Ovary (tissue), 7 donors: ENCODE measurements at regions not wholly inside any gene's neighbourhood (a gene's known extent, or its start where the extent isn't known, plus 50 kb on each side); places are given as distances from the start of the nearest gene placed in this dataset.

ENCODE experiments used
- DNase-seq, 5 donors: peaks; one replicate each; pipeline ENCODE4 v3.0.0-alpha.2; 2019 to 2020
- H3K27ac ChIP-seq, 2 donors: fragments of 200-600 bp; one replicate each; pipeline versions ENCODE4 v1.5.1 to v1.8.0; 2019 to 2022
- H3K27me3 ChIP-seq: fragments of 200-600 bp; one replicate; pipeline ENCODE4 v1.8.0; 2022
- H3K36me3 ChIP-seq: fragments of 200-600 bp; sonication (generic); one replicate; pipeline ENCODE4 v1.5.1; 2019
- H3K4me1 ChIP-seq: one replicate; pipeline ENCODE4 v1.8.1; 2013; ENCODE audit warnings: mild to moderate bottlenecking, moderate library complexity; ENCODE audit not compliant: insufficient read depth
- H3K4me3 ChIP-seq: fragments of 200-600 bp; sonication (generic); one replicate; pipeline ENCODE4 v1.5.1; 2017
- H3K9me3 ChIP-seq, 2 donors: fragments of 200-600 bp in 1 of 2; sonication (generic) in 1 of 2; one replicate each; pipeline versions ENCODE4 v1.5.1 to v1.8.1; 2013 to 2019; ENCODE audit warnings: mild to moderate bottlenecking in 1 of 2, moderate library complexity in 1 of 2
- CTCF ChIP-seq, 3 donors: fragments of 450-650 bp in 2 of 3; fragments of 200-600 bp in 1 of 3; IDR thresholded peaks; one replicate each; pipeline versions ENCODE4 v1.5.1 to v1.8.0; 2016 to 2022; ENCODE audit warnings: antibody characterized with exemption in 3 of 3, mild to moderate bottlenecking in 1 of 3
- EP300 ChIP-seq: sonication (generic); formaldehyde crosslinking; IDR thresholded peaks from one replicate; pipeline ENCODE4 v1.6.1; 2017; ENCODE audit warnings: antibody characterized with exemption
- POLR2A ChIP-seq: fragments of 450-650 bp; IDR thresholded peaks from one replicate; pipeline ENCODE4 v1.6.1; 2017; ENCODE audit warnings: antibody characterized with exemption, mild to moderate bottlenecking, moderate library complexity
- WGBS, 3 donors: extraction: QIAGEN DNeasy Blood & Tissue Kit in 1 of 3; methylation state at CpG; one replicate each; pipeline versions ENCODE4 v1.1.5 to v1.1.7; 2013 to 2017; 5-methylcytosine and 5-hydroxymethylcytosine counted together
- intact Hi-C, 4 donors: fragments of 100-400 bp; cut with DNase I; formaldehyde crosslinking; loops; one replicate each; pipeline versions ENCODE4 v1.11.0 to v1.15.1; 2022 to 2023
- donor health status: DM: no; HTN: no; CAD: no; lungs with moderate emphysema.
- donor health status: DM: no; HTN: no; CAD: no.
- donor health status: Bipolar disorder and iron deficiency.
- donor health status: DM: no; HTN: no; CAD: no.
- donor health status: DM: yes; HTN: yes; CAD: no.

GRCh38 chr5:82365026-82365425, 86.9 kb upstream of the RPS23 start:
- H3K27me3 ChIP-seq: no peaks in the 10 kb centered on the region
- no peaks in the 10 kb centered on the region for H3K36me3 ChIP-seq
- H3K4me3 ChIP-seq: no peak overlapping the region
- H3K27ac ChIP-seq: no peak overlapping the region
- TF ChIP-seq EP300 (no peak), CTCF (IDR thresholded peaks at IDR 0.05) (no peak), POLR2A (no peak)
- no peaks in the 10 kb centered on the region for H3K9me3 ChIP-seq
- 87 to 92% (median 89%) methylated on average over 4 of the region's 4 CpGs for WGBS, 3 donors
- intact Hi-C loops: no loop called here
- DNase-seq: no peak
- H3K4me1 ChIP-seq: peaks cover 2% of the 10 kb centered on the region

GRCh38 chr5:82364497-82364896, 86.3 kb upstream of the RPS23 start:
- no peak for DNase-seq
- no peak overlapping the region for H3K4me3 ChIP-seq
- 50 to 53% (median 52%) methylated on average over 5 of the region's 5 CpGs for WGBS, 3 donors
- H3K9me3 ChIP-seq: no peaks in the 10 kb centered on the region
- intact Hi-C loops: no loop called here
- H3K27me3 ChIP-seq: no peaks in the 10 kb centered on the region
- H3K36me3 ChIP-seq: no peaks in the 10 kb centered on the region
- H3K27ac ChIP-seq: no peak overlapping the region
- no peak for TF ChIP-seq CTCF (IDR thresholded peaks at IDR 0.05)
- no peak for TF ChIP-seq EP300
- no peak for TF ChIP-seq POLR2A
- H3K4me1 ChIP-seq: peaks cover 2% of the 10 kb centered on the region

- Histone ChIP-seq H3K27ac (no peak overlapping the region), H3K4me1 (peaks cover 2% of the 10 kb centered on the region), H3K4me3 (no peak overlapping the region), H3K9me3 (no peaks in the 10 kb centered on the region), H3K36me3 (no peaks in the 10 kb centered on the region), H3K27me3 (no peaks in the 10 kb centered on the region)
- intact Hi-C loops: no loop called here
- TF ChIP-seq CTCF (IDR thresholded peaks at IDR 0.05): no peak
- TF ChIP-seq EP300: no peak
- WGBS, 3 donors: 52 to 61% (median 57%) methylated on average over 4 of the region's 4 CpGs
- DNase-seq: no peak
Observed at GRCh38 chr5:82363524-82363923, 85.4 kb upstream of the RPS23 start.

GRCh38 chr5:82362636-82363035, 84.5 kb upstream of the RPS23 start:
- intact Hi-C loops: no loop called here
- DNase-seq: no peak
- H3K27ac ChIP-seq: no peak overlapping the region
- peaks cover 2% of the 10 kb centered on the region for H3K4me1 ChIP-seq
- no peaks in the 10 kb centered on the region for H3K36me3 ChIP-seq
- H3K9me3 ChIP-seq: no peaks in the 10 kb centered on the region
- H3K27me3 ChIP-seq: no peaks in the 10 kb centered on the region
- WGBS, 3 donors: 15 to 40% (median 20%) methylated on average over 6 of the region's 6 CpGs
- no peak overlapping the region for H3K4me3 ChIP-seq
- no peak for TF ChIP-seq EP300
- TF ChIP-seq CTCF (IDR thresholded peaks at IDR 0.05): no peak
- TF ChIP-seq POLR2A: no peak

- 94 to 95% (median 95%) methylated on average over 3 of the region's 3 CpGs for WGBS, 3 donors
- intact Hi-C loops: no loop called here
- no peaks in the 10 kb centered on the region for H3K36me3 ChIP-seq
- H3K4me1 ChIP-seq: peaks cover 4% of the 10 kb centered on the region
- no peaks in the 10 kb centered on the region for H3K27me3 ChIP-seq
- H3K4me3 ChIP-seq: no peak overlapping the region
- no peak for DNase-seq
- no peak for TF ChIP-seq CTCF (IDR thresholded peaks at IDR 0.05)
- no peak for TF ChIP-seq POLR2A
- TF ChIP-seq EP300: no peak
- H3K27ac ChIP-seq: no peak overlapping the region
- no peaks in the 10 kb centered on the region for H3K9me3 ChIP-seq
Observed at GRCh38 chr5:82360022-82360421, 81.9 kb upstream of the RPS23 start.
